Neural cell (in vitro differentiated cells): ENCODE measurements at regions not wholly inside any gene's neighbourhood (a gene's known extent, or its start where the extent isn't known, plus 50 kb on each side); places are given as distances from the start of the nearest gene placed in this dataset.

Experiments used
- CTCF ChIP-seq: fragments of 450-650 bp; IDR thresholded peaks from 2 replicates; pipeline ENCODE4 v1.5.1; 2014; ENCODE audit warnings: antibody characterized with exemption, mild to moderate bottlenecking, moderate library complexity; ENCODE audit not compliant: poor library complexity, severe bottlenecking
- EZH2 ChIP-seq: fragments of 200-600, 300-800 bp; shearing (Covaris generic), sonication (generic); IDR thresholded peaks from 2 replicates; pipeline ENCODE4 v1.6.1; 2014; ENCODE audit warnings: antibody characterized with exemption, low read length, borderline replicate concordance, mild to moderate bottlenecking; ENCODE audit not compliant: insufficient read depth, poor library complexity, severe bottlenecking
- POLR2AphosphoS5 ChIP-seq: IDR thresholded peaks from 2 replicates; pipeline ENCODE4 v1.6.1; 2012
- RAD21 ChIP-seq: fragments of 450-650 bp; conservative IDR thresholded peaks from 2 replicates; pipeline ENCODE4 v1.6.1; 2014; ENCODE audit warnings: antibody characterized with exemption, mild to moderate bottlenecking, moderate library complexity

DNA sequence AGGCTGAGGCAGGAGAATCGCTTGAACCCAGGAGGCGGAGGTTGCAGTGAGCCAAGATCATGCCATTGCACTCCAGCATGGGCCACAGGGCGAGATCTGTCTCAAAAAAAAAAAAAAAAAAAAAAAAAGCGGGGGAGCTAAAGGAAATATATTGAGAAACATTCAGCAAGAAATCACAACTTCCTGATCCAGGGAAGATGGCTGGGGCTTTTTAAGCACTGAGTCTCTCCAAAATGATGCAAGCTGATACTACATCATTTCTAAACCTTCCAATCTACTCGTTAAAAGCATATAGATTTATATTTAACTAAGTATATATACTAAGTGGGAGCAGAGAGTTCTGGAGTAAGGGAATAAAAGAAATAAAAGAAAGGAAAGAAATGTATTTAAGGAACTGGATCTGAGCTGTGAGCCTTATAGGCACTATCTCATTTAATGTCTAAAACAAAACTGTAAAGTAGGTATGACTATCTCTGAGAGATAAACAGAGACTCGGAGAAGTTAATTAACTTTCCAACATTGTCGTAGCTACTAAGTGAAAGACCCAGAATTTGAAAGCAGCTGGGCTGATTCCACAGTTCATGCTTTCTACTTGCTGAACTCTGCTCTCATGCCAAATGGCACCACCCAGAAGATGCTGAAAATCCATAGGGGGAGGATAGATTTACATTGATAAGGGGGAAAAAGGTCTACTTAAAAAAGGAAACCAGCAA lies 215.0 kb upstream of the MARCKS start:
- TF ChIP-seq POLR2AphosphoS5, result no peak
- TF ChIP-seq CTCF, result no peak
- no peak for TF ChIP-seq EZH2
- TF ChIP-seq RAD21, result no peak
